ENCODE measurements at regions not wholly inside any gene's neighbourhood (a gene's known extent, or its start where the extent isn't known, plus 50 kb on each side); places are given as distances from the start of the nearest gene placed in this dataset.
"Not testable (repeated sequence)": the region's sequence is repeated elsewhere in the genome, so short reads cannot be mapped to it uniquely, and the experiment has no call there.

DNA sequence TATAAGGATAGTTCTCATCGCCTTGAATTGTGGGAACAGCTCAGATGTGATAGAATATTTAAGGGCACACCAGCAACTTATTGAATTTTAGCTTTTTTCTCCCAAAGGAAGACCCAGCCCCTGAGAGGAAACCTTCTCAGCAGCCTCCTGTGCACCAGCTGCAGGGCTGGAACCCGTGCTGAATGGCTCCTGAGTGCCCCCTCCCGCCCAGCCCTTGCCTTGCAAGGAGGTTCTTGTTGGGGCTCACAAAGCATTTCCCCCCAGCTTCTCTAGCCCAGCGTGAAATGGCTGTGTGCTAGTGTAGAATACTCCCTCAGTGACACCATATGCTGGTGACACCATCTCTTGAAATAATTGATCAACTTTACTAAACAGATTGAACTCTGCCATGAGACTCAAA is 1227.4 kb downstream of the TMEM121 start:
- TF ChIP-seq, protein P1, sequence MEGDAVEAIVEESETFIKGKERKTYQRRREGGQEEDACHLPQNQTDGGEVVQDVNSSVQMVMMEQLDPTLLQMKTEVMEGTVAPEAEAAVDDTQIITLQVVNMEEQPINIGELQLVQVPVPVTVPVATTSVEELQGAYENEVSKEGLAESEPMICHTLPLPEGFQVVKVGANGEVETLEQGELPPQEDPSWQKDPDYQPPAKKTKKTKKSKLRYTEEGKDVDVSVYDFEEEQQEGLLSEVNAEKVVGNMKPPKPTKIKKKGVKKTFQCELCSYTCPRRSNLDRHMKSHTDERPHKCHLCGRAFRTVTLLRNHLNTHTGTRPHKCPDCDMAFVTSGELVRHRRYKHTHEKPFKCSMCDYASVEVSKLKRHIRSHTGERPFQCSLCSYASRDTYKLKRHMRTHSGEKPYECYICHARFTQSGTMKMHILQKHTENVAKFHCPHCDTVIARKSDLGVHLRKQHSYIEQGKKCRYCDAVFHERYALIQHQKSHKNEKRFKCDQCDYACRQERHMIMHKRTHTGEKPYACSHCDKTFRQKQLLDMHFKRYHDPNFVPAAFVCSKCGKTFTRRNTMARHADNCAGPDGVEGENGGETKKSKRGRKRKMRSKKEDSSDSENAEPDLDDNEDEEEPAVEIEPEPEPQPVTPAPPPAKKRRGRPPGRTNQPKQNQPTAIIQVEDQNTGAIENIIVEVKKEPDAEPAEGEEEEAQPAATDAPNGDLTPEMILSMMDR (IDR thresholded peaks at IDR 0.05): not testable (repeated sequence)
- TF ChIP-seq ZFX (IDR thresholded peaks at IDR 0.05; ENCODE audit: borderline replicate concordance): not testable (repeated sequence)

Measured in 22Rv1 (cell line).